ENCODE measurements at regions not wholly inside any gene's neighbourhood (a gene's known extent, or its start where the extent isn't known, plus 50 kb on each side); places are given as distances from the start of the nearest gene placed in this dataset.
"Not testable (repeated sequence)": the region's sequence is repeated elsewhere in the genome, so short reads cannot be mapped to it uniquely, and the experiment has no call there.

DNA sequence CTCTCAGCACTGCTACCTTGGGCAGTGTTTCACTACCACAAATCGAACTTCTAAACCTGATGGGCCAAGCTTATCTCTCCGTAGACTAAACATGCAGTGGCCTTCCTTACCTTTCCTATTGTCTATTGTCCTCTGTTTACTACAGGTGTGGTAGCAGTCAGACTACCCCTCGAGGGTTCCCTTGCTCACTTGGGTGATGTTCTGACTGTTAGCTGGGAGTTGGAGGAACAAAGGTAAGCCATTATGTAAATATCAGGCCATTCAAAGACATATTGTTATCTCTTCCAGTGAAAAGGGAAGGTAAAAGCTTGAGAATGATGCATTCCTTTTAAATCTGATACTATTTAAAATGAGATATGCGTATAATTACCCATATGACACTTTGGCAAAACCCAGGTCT lies 828.3 kb upstream of the EEF2KMT start:
- no peak for DNase-seq (ENCODE audit: low read depth, low spot score)
- in situ Hi-C loops (cut with HindIII; ENCODE audit: low pct_unique_long_range_greater_than_20kb, low sequenced_read_pairs), result no loop called here

DNA sequence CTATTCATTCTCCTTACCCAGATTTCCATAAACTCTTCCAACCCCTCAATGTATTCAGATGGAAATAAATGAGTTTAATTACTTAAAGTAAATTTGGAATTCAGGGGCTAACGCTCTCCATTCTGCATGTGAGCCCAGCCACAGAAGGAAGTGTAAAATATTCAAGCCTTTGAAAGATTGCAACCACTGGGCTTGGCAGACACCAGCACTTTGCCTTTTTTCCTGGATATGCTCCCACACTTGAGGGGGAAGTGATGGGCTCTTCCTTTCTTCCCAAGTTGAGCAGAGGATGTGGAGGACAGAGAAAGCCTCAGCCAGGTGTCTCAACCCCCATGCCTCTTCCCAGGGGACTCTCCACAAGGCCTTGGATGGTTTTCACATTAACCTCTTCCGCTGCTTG lies 825.1 kb upstream of the EEF2KMT start:
- in situ Hi-C loops (cut with HindIII; ENCODE audit: low pct_unique_long_range_greater_than_20kb, low sequenced_read_pairs), result no loop called here

DNA sequence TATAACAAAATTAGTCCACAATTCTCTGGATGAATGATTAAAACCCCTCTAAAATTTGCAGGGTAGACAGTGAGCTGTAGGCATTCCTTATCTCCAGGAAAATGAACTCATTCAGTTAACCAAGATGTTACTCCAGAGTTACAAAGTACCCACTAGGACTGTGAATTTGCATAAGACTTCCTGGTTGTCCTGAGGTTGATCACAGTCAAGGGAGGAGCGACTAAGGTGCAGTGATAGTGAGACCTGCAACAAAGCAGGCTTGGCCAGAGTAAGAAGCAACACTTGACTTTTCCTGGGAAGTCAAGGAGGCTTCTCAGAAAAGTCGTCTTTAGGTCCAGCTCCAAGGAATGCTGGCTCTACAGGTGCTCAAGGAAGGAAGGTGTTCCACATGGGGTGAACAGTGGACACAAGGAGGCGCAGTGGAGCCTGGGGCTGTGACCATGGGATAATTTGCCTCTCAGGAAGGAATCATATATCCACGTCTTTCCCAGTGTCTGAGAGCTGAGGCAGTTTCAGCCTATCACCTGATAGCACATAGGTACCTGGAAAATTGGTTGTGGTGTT lies 821.1 kb upstream of the EEF2KMT start:
- DNase-seq (ENCODE audit: low read depth, low spot score), result peak; percentile 24
- in situ Hi-C loops (cut with HindIII; ENCODE audit: low pct_unique_long_range_greater_than_20kb, low sequenced_read_pairs), result no loop called here

More for the DNA sequence above, 825.1 kb upstream of the EEF2KMT start:
- DNase-seq (ENCODE audit: low read depth, low spot score), result no peak

DNA sequence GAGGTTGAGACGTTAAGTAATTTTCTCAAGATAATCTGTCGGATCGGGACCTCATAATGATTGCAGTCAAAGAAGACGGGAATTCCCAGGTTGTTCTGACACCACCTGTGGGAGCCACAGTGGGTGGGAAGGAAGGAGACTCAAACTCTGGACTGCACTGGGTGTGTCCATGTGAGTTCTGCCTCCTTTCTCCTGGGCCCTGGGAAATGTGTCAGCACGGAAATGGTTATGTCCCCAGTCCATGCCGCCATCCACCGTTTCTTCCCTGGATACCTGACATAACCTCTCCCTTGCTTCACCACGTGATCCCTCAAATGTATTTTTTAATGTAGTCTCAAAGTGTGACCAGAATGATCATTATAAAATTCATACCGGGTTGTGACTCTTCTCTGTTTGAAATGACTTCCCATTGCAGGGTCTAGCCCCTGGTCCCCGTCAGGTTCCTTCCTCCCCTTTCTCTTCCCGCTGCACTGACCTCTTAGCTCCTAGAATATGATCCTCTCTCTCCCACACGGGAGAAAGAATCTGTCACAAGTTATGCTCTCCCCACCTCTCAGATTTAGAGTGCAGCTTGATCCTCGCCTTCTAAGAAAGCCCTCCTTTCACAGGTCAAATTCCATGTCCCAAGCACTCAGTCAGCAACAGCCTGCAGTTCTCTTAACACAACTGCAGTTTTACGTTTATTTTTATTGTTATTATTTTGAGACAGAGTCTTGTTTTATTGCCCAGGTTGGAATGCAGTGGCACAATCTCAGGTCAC lies 820.0 kb upstream of the EEF2KMT start:
- DNase-seq (ENCODE audit: low read depth, low spot score), result no peak
- in situ Hi-C loops (cut with HindIII; ENCODE audit: low pct_unique_long_range_greater_than_20kb, low sequenced_read_pairs), result no loop called here

DNA sequence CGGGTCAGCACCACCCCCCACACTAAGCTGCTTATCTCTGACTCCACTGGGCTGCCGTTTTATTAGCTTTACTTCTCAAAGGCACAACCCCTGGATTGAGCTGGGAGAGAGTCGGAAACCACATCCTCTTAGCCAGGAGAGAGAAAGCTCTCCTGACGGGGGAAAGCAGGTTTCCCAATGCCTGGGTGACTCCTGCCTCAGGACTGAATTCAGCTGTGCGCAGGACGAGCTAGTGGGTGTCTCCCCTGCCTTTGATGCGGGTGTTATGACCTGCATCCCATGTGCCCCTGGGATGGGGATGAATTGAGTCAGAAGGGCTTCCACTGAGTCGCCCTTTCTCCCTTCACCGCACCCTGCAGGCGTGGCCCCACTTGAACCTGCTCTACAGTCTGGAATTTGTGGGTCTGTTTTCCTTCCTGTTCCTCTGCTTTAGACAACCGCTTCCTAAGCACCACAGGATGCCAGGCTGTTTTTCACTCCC lies 819.2 kb upstream of the EEF2KMT start:
- no peak for DNase-seq (ENCODE audit: low read depth, low spot score)
- in situ Hi-C loops (cut with HindIII; ENCODE audit: low pct_unique_long_range_greater_than_20kb, low sequenced_read_pairs), result no loop called here

DNA sequence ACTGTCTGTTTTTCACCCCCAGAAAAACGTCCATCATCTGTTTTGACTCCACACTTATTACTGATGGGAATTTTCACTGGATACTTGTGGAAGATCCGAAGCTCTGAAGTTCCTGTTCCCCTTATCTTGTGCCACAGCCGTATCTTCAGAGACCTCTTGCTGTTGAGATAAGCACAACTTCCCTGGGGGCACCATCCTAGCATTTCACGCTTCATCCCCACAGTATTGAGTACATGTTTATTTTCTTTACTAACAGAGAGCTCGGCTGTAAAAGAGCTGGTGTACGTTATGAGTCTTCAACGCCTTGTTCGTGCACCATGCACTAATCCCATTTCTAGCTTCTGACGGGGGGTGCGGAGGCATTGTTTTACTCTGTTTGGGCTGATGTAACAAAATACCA lies 813.6 kb upstream of the EEF2KMT start:
- in situ Hi-C loops (cut with HindIII; ENCODE audit: low pct_unique_long_range_greater_than_20kb, low sequenced_read_pairs), result no loop called here
- DNase-seq (ENCODE audit: low read depth, low spot score), result no peak

DNA sequence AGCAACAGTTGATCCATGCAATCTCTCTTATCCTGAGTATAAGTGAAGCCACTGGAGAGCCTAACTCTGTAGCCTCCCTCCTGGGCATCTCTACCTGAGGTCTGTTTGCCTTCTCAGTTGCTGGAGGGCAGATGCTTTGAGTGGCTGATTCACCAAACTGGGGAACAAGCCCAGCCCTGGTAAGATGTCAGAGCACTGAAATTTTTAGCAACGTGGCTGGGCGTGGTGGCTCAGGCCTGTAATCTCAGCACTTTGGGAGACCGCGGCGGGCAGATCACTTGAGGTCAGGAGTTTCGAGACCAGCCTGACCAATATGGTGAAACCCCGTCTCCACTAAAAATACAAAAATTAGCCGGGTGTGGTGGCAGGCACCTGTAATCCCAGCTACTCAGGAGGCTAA lies 812.0 kb upstream of the EEF2KMT start:
- DNase-seq (ENCODE audit: low read depth, low spot score); in situ Hi-C loops (cut with HindIII; ENCODE audit: low pct_unique_long_range_greater_than_20kb, low sequenced_read_pairs): not testable (repeated sequence)

DNA sequence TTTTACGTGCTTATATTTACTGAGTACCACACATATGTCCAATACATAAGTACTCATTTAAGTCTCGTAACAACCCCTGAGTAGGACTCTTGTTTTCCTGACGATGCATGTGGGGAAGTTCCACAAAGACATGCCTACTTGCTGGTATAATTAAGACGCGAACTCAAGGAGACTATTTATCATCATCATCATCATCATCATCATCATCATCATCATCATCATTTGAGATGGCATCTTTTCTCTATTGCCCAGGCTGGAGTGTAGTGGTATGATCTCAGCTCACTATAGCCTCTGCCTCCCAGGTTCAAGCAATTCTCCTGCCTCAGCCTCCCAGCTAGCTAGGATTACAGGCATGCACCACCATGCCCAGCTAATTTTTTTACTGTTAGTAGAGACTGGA lies 809.9 kb upstream of the EEF2KMT start:
- in situ Hi-C loops (cut with HindIII; ENCODE audit: low pct_unique_long_range_greater_than_20kb, low sequenced_read_pairs), result no loop called here
- DNase-seq (ENCODE audit: low read depth, low spot score), result no peak

DNA sequence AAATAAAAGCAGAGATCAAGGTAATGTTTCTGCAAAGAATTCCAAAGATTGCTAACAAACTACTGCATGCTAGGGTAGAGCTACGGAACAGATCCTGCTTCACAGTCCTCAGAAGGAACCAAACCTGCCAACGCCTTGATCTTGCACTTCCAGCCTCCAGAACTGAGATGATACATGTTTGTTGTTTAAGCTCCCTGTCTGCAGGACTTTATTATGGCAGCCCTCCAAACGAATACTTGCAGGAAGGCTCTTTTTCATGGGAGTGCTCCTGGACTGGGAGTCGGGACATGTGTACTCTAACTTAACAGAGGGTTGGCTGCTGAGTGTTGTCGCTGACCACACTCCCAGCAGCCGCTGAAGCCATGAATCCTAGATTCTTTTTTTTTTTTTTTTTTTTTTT lies 808.8 kb upstream of the EEF2KMT start:
- DNase-seq (ENCODE audit: low read depth, low spot score), result no peak

DNA sequence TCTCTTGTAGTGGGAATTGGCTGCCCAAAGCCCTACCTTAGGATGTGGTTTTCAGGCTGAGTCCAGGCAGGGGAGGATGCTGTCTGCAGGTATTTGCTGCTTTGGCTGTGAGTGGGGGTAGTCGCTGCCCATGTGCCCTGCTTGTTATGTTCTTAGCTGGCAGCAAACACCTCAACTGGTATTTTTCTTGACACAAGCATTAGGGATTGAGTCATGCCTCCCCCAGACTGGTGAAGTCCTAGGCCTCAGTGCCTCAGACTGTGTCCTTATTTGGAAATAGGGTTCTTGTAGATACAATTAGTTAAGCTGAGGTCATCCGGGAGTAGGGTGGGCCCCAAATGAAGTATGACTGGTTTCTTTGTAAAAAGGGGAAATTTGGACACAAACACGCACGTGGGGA lies 808.3 kb upstream of the EEF2KMT start:
- no peak for DNase-seq (ENCODE audit: low read depth, low spot score)
- in situ Hi-C loops (cut with HindIII; ENCODE audit: low pct_unique_long_range_greater_than_20kb, low sequenced_read_pairs), result no loop called here

More for the DNA sequence above, 808.8 kb upstream of the EEF2KMT start:
- in situ Hi-C loops (cut with HindIII; ENCODE audit: low pct_unique_long_range_greater_than_20kb, low sequenced_read_pairs), result no loop called here

DNA sequence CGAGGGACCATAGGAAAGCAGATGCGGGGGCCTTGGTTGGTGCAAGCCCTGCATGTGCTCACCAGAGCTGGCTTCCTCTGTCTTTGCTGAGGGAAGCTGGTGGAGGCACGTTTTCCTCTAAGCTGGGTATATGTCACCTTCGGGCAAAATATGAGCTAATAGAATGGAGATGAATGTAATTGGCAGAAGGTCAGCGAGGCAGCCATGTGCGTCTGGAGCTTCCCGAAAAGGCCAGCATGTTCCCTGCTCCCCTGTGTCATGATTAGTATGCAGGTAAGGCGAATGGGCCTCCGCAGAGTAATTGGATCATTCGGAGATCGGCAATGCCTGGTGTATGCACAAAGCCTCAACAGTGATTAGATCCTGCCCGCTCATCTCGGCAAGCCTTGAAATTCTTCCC lies 806.2 kb upstream of the EEF2KMT start:
- in situ Hi-C loops (cut with HindIII; ENCODE audit: low pct_unique_long_range_greater_than_20kb, low sequenced_read_pairs), result no loop called here
- DNase-seq (ENCODE audit: low read depth, low spot score), result no peak

DNA sequence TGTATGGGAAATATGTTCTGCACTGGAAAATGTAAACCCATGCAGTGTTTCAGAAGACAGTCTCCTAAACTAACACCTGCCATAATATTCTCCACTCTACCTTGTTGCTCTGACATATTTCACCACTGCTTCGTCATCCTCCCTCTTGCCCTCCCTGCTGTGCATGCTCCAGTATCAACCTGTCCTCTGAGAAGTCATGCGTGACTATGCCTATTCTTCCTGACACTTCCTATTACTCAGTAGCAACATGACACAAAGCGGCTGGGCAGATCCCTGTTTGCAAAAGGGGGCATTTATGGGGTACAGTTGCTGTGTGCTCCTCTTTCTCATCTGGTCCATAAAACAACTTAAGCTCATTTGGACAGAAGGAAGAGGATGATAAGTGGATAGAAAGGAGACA lies 805.6 kb upstream of the EEF2KMT start:
- DNase-seq (ENCODE audit: low read depth, low spot score), result no peak
- in situ Hi-C loops (cut with HindIII; ENCODE audit: low pct_unique_long_range_greater_than_20kb, low sequenced_read_pairs), result no loop called here

DNA sequence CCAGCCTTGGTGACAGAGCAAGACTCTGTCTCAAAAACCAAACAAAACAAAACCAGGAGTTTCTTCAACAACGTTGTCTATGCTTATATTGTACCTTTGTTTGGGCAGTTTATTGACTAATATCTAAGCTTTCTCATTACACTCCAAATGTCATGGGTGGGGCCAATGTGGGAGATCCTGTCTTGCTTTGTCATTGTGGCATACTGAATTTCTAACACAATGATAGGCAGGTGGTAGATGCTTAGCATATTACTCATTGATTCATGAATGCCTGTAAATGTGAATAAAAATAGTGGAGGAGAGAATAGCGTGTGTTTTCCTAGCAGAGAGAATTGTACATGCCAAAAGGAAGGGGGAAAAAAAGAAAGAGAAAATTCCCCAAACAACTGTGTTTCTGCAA lies 802.5 kb upstream of the EEF2KMT start:
- no peak for DNase-seq (ENCODE audit: low read depth, low spot score)
- in situ Hi-C loops (cut with HindIII; ENCODE audit: low pct_unique_long_range_greater_than_20kb, low sequenced_read_pairs), result no loop called here

DNA sequence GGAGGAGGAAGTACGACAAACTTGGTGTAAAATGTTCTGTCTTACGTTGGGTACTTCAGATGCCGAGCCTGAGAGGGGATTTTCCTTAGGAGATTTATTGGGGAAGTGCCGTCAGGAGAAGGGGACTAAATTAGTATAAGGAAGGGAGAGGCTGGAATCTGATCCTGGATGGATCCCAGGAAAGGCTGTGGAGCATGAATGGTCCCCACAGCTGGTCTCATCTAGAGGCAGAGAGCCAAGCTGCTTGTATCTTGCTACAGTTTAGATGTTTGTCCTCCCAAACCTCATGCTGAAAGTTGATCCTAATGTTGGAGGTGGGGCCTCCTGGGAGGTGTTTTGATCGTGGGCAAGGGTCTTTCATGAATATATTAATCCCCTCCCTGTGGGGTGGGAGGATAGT lies 798.4 kb upstream of the EEF2KMT start:
- DNase-seq (ENCODE audit: low read depth, low spot score), result no peak
- in situ Hi-C loops (cut with HindIII; ENCODE audit: low pct_unique_long_range_greater_than_20kb, low sequenced_read_pairs), result no loop called here

DNA sequence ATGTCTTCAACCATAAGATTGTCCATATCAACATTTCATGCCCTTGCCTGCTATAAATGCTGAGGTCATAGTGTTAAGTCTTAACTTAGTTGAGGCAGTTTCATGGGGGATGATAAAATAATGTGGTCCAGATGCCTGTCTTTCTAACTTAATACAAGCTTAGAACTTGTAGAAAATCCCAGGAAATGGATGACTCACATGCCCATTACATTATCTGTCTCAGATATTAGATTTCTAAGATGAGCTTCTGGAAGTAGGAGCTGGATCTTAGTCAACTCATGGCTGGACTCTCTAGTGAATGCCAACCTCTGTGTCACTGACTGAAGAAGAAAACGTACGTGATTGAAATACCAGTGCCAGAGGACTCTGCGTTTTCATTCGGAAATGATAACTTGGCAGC lies 797.5 kb upstream of the EEF2KMT start:
- in situ Hi-C loops (cut with HindIII; ENCODE audit: low pct_unique_long_range_greater_than_20kb, low sequenced_read_pairs), result no loop called here

DNA sequence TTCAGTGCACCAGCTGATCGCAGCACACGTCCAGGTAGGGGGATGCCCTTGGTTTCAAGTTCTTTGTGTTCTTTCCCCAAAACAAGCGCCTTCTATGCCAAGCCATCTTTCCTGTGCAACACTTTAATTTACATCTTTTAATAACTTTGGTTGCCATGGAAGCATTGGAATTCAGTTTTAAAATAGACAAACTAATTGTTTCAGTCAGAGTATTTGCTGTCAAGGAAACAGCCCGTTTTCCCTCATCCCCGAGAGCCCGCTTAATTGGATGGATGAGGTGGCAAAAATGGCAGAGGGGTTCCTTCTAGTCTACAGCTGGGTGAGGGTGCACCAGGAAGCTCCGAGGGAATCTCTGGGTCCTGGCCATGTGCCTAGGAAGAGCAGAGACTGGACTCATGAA lies 793.7 kb upstream of the EEF2KMT start:
- DNase-seq (ENCODE audit: low read depth, low spot score), result no peak
- in situ Hi-C loops (cut with HindIII; ENCODE audit: low pct_unique_long_range_greater_than_20kb, low sequenced_read_pairs), result no loop called here

More for the DNA sequence above, 797.5 kb upstream of the EEF2KMT start:
- no peak for DNase-seq (ENCODE audit: low read depth, low spot score)

DNA sequence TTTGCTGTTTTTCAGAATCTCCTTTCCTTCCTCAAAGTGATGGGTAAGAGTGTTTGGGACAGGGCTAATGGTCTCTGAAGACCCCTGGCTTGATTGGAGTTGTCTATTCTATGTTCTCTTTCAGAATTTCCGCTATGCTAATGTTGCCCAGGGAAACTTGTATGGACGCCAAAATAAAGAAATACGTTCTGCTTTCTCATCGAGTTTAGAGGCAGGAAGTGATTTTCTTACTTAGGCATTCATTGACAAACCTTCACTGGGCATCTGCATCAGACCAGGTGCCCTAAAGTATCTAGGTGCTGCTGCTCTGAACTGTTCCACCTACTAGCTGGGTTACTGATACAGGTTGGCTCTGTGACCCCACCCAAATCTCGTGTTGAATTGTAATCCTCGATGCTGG lies 787.9 kb upstream of the EEF2KMT start:
- in situ Hi-C loops (cut with HindIII; ENCODE audit: low pct_unique_long_range_greater_than_20kb, low sequenced_read_pairs), result no loop called here

DNA sequence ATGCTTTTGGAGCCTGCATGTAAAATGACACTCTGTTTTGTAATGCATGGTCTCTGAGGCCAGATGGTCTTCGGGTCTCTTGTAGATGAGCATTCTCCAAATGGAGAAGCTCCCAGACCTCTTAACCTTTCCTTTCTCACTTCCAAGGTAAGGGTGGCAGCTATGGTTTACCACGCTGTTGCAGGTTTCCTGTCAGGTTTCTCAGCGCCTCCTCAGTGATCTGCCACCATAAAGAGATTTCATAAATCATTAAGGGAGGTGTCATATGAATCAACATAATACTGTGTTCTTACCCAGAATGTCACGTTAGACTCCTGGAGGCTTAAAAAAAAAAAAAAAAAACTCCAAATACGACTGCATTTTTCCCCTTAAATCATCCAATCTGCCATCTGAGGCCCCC lies 787.4 kb upstream of the EEF2KMT start:
- in situ Hi-C loops (cut with HindIII; ENCODE audit: low pct_unique_long_range_greater_than_20kb, low sequenced_read_pairs), result no loop called here
- no peak for DNase-seq (ENCODE audit: low read depth, low spot score)

More for the DNA sequence above, 787.9 kb upstream of the EEF2KMT start:
- DNase-seq (ENCODE audit: low read depth, low spot score), result no peak

DNA sequence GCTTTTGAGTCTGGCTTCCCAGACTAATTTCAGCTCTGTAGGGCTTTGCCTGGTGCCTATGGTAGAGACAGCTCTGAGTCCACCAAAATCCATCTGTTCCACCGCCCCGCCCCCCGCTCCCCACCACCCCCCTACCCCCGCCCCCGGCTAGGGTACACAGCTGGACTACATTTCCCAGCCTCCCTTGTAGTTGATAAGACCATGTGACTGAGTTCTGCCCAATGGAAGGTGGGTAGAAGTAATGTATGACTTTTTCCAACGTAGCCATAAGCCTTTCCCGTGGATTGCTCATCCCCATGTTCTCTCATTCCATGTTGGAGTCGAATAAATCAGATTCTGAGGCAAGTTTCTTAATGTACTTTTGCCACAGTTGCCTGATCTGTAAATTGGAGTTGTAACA lies 786.7 kb upstream of the EEF2KMT start:
- in situ Hi-C loops (cut with HindIII; ENCODE audit: low pct_unique_long_range_greater_than_20kb, low sequenced_read_pairs), result no loop called here
- DNase-seq (ENCODE audit: low read depth, low spot score), result no peak
